Astrocyte of the cerebellum (primary cell): ENCODE measurements at regions not wholly inside any gene's neighbourhood (a gene's known extent, or its start where the extent isn't known, plus 50 kb on each side); places are given as distances from the start of the nearest gene placed in this dataset.
A peak's percentile ranks its signal among the peaks of the same experiment; 100 is the strongest.

Experiments used
- DNase-seq: peaks from one replicate; pipeline ENCODE4 v3.0.0-alpha.2; 2011; ENCODE audit warnings: low read depth
- H3K4me3 ChIP-seq: 2 replicates; pipeline ENCODE4 v1.5.1; 2011; ENCODE audit warnings: mild to moderate bottlenecking, low read depth, low read length, moderate library complexity
- CTCF ChIP-seq: IDR thresholded peaks from 2 replicates; pipeline ENCODE4 v1.5.1; 2012; ENCODE audit warnings: low read length, low read depth, moderate library complexity, mild to moderate bottlenecking; ENCODE audit errors: missing control alignments
- in situ Hi-C: cut with HindIII; loops from 2 replicates; pipeline ENCODE4 v1.10.0; 2017; ENCODE audit warnings: low sequenced_read_pairs

GRCh38 chr11:62033191-62034035 lies 66.0 kb upstream of the FTH1 start:
- H3K4me3 ChIP-seq = no peak overlapping the region
- DNase-seq = no peak
- in situ Hi-C loops = no loop called here
- no peak for TF ChIP-seq CTCF

- TF ChIP-seq CTCF = no peak
- no peak for DNase-seq
- in situ Hi-C loops = no loop called here
- no peak overlapping the region for H3K4me3 ChIP-seq
Observed at GRCh38 chr11:62030071-62030684, 62.7 kb upstream of the FTH1 start.

GRCh38 chr11:62026739-62027370 lies 59.4 kb upstream of the FTH1 start:
- DNase-seq = no peak
- TF ChIP-seq CTCF = no peak
- H3K4me3 ChIP-seq = no peak overlapping the region
- in situ Hi-C loops = no loop called here

GRCh38 chr11:62025487-62026105 lies 58.2 kb upstream of the FTH1 start:
- no peak for TF ChIP-seq CTCF

GRCh38 chr11:62024936-62025486 lies 57.6 kb upstream of the FTH1 start:
- in situ Hi-C loops = no loop called here
- no peak for TF ChIP-seq CTCF
- no peak overlapping the region for H3K4me3 ChIP-seq
- no peak for DNase-seq

More at GRCh38 chr11:62025487-62026105, 58.2 kb upstream of the FTH1 start:
- H3K4me3 ChIP-seq = no peak overlapping the region
- peak; percentile 13 for DNase-seq
- in situ Hi-C loops = no loop called here

GRCh38 chr11:62022211-62022610 lies 54.8 kb upstream of the FTH1 start:
- in situ Hi-C loops = no loop called here
- no peak for DNase-seq
- H3K4me3 ChIP-seq = no peak overlapping the region
- TF ChIP-seq CTCF = no peak
